GM10266 (cell line): ENCODE measurements at regions not wholly inside any gene's neighbourhood (a gene's known extent, or its start where the extent isn't known, plus 50 kb on each side); places are given as distances from the start of the nearest gene placed in this dataset.

Experiments used
- DNase-seq: peaks from one replicate; pipeline ENCODE4 v3.0.0; 2012; ENCODE audit errors: extremely low spot score
- TF ChIP-seq, protein P1 (sequence below): IDR thresholded peaks from 2 replicates; pipeline ENCODE4 v1.5.1; 2012; ENCODE audit warnings: mild to moderate bottlenecking, low read depth; ENCODE audit not compliant: control insufficient read depth, insufficient read depth; ENCODE audit errors: missing control alignments

DNA sequence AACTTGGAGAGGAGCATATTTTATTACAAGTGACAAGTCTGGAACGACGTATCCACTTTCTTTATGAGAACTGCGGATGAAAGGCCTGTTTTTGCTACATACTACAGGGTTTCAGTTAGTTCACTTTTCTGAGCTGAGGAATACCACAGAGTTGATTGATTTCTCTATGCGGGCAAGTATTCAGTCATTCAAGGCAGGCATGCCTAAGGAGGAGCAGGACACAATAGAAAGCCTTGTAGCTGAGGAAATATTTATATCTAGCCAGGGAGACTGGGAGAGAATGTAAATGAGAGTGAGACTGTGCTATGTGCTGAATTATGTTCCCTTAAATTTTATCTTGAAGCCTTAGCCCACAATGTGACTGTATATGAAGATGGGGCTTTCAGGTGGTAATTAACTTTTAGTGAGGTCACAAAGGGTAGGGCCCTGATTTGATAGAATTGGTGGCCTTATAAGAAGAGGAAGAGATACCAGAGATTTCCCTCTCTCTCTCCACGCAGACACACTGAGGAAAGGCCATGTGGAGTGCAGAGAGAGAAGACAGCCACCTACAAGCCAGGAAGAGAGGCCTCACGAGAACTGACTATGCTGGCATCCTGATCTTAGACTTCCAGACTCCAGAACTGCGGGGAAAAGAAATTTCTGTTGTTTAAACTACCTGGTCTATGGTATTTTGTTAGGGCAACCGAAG is 459.0 kb upstream of the ATP2B1 start:
- no peak for DNase-seq
- TF ChIP-seq, protein P1, sequence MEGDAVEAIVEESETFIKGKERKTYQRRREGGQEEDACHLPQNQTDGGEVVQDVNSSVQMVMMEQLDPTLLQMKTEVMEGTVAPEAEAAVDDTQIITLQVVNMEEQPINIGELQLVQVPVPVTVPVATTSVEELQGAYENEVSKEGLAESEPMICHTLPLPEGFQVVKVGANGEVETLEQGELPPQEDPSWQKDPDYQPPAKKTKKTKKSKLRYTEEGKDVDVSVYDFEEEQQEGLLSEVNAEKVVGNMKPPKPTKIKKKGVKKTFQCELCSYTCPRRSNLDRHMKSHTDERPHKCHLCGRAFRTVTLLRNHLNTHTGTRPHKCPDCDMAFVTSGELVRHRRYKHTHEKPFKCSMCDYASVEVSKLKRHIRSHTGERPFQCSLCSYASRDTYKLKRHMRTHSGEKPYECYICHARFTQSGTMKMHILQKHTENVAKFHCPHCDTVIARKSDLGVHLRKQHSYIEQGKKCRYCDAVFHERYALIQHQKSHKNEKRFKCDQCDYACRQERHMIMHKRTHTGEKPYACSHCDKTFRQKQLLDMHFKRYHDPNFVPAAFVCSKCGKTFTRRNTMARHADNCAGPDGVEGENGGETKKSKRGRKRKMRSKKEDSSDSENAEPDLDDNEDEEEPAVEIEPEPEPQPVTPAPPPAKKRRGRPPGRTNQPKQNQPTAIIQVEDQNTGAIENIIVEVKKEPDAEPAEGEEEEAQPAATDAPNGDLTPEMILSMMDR: no peak

DNA sequence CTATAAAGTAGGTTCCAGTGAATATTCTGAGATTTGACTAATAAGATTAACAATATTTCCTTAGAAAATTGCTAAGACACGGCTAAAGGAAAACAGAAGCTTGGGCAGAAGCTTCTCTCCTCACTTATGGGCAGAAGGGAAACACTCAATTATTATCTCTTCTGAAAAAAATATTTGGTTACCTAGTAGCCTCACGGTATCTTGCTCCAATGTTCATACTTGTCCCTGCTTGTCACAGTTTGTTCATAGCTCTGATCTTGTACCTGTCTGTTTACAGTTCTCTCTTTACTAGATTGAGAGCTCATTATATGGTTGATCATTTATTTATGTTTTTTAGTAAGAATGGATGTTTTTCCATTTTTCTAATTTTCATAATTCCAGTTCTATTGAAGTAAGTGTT is 458.0 kb upstream of the ATP2B1 start:
- DNase-seq: no peak
- TF ChIP-seq, protein P1: no peak

DNA sequence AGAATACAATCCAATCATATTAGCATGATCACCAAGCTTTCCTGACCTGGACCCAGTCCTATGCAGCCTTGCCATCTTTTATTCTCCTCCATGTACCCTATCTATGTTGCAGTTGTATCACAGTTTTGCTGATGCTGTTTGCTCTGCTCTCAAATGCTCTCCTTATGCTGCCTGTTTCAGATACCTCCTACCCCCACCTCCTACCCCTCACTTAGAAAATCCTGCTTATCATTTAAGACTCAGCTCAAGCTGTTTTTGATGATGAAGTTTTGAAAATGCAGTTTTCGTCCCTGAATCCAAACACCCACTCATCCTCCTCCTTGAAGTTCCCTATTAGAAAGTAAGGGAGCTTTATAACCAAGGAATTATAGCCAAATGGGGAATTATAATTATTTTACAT is 457.4 kb upstream of the ATP2B1 start:
- TF ChIP-seq, protein P1: no peak
- DNase-seq: no peak

DNA sequence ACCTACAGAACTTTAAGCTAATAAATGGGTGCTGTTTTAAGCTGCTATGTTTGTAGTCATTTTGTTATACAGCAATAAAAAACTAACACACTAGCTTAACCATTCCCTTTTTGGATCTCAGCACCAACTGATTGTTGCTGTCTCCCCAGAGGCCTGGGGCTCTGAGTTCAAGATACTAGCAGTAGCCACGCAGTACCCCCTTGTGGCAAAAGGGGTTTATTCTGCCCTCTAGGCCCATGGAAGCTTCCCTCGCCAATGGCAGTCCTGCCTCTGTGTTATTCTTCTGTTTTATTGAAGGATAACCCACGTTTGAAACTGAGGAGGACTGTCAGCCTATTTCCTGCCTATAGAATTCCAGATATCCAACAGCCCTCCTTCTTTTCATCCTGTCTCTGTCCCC is 455.3 kb upstream of the ATP2B1 start:
- TF ChIP-seq, protein P1: peak; percentile 32
- DNase-seq: peak; percentile 4

DNA sequence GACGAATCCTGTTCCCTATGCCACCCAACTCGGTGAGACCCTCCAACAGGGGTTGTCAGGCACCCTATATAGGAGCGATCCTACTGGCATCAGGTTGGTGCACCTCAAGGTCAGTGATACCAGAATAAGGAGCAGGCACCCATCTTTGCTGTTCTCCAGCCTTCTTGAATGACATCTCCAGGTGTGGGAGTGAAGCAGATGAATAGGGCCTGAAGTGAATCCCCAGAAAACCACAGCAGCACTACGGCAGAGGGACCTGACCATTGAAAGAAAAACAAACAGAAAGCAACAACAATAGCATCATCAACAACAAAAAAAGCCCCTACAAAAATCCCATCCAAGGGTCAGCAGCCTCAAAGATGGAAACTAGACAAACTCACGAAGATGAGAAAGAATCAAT is 445.2 kb upstream of the ATP2B1 start:
- no peak for DNase-seq
- TF ChIP-seq, protein P1: no peak

DNA sequence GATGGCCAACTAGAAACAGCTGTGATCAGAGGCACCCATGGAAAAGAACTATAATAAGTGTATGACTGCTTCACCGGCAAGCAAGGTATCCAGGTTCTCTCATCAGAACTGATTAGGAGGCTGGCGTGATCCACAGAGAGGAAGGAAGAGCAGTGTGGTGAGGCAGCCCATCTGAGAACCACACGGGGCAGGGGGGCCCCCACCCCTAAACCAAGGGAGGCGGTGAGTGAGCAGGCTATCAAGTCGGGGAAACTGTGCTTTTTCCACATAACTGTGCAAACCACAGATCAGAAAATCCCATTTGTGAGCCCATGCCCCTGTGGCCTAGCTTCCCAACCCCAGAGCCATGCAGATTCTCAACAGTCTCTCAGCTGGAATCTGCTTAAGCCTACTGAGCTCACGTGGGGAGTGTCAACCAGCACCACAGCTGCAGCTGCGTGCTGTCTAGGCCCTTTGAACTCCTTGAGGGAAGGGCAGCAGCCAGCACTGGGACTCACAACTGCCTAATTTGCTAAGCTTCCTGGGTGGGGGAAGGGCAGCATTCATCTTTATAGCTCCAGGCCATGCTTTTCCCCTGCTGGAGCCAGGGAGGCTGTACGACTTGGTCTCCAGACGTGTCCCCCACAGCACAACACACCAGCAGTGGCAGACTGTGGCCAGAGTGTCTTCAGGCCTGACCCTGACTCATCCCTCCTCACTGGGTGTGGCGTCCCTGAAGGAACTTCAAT is 444.4 kb upstream of the ATP2B1 start:
- TF ChIP-seq, protein P1: no peak
- no peak for DNase-seq

DNA sequence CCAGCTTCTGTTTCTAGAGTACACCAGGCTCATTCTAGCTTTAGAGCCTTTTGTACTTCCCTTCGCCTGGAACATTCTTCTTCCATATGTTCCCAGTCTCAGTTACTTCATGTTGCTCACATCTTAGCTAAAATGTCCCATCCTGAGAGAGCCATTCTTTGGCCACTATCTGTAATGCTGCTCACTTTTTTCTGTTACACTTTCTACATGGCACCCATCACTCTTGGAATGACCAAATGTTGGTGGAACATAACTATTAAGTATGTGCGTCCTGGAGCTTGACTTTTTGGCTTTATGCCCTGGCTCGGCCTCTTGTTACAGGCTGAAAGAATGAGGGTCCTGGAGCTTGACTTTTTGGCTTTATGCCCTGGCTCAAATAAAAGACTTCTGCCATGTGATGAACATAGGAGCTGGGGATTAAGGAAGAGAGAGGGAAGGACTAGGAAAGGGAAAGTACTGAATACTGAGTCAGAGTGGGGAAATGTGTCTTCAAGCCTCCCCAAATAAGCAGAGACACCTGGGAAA is 442.9 kb upstream of the ATP2B1 start:
- TF ChIP-seq, protein P1: no peak
- no peak for DNase-seq
